Astrocyte (in vitro differentiated cells and primary cell): ENCODE measurements at regions not wholly inside any gene's neighbourhood (a gene's known extent, or its start where the extent isn't known, plus 50 kb on each side); places are given as distances from the start of the nearest gene placed in this dataset.
"Not testable (repeated sequence)": the region's sequence is repeated elsewhere in the genome, so short reads cannot be mapped to it uniquely, and the experiment has no call there.

Source experiments
- DNase-seq: peaks from one replicate; pipeline ENCODE4 v3.0.0-alpha.2; 2010; ENCODE audit warnings: low read depth
- FAIRE-seq: peaks from 2 replicates; lab custom pipeline; 2011; peaks lifted over from hg19 to GRCh38; lab: Jason Lieb, UNC
- H2AFZ ChIP-seq: 2 replicates; pipeline ENCODE4 v1.6.0; 2012; ENCODE audit warnings: low read depth, low read length, inconsistent platforms
- H3K27ac ChIP-seq: 2 replicates; pipeline ENCODE4 v1.5.1; 2011; ENCODE audit warnings: low read depth, low read length, inconsistent platforms
- H3K27me3 ChIP-seq: 2 replicates; pipeline ENCODE4 v1.6.0; 2011; ENCODE audit warnings: low read length, inconsistent platforms; ENCODE audit not compliant: insufficient read depth
- H3K36me3 ChIP-seq: 2 replicates; pipeline ENCODE4 v1.5.1; 2011; ENCODE audit warnings: low read length, inconsistent platforms; ENCODE audit not compliant: insufficient read depth
- H3K4me1 ChIP-seq: 2 replicates; pipeline ENCODE4 v1.5.1; 2011; ENCODE audit warnings: low read length, inconsistent platforms; ENCODE audit not compliant: insufficient read depth
- H3K4me2 ChIP-seq: 2 replicates; pipeline ENCODE4 v1.6.0; 2012; ENCODE audit warnings: low read length, inconsistent platforms
- H3K4me3 ChIP-seq: 2 replicates; pipeline ENCODE4 v1.5.1; 2011; ENCODE audit warnings: low read depth, mild to moderate bottlenecking, low read length, inconsistent platforms; ENCODE audit not compliant: insufficient read depth
- H3K79me2 ChIP-seq: 2 replicates; pipeline ENCODE4 v1.6.0; 2012; ENCODE audit warnings: mild to moderate bottlenecking, low read length, inconsistent platforms; ENCODE audit not compliant: insufficient read depth
- H3K9ac ChIP-seq: 2 replicates; pipeline ENCODE4 v1.6.0; 2012; ENCODE audit warnings: mild to moderate bottlenecking, low read length, inconsistent platforms
- H3K9me3 ChIP-seq: 2 replicates; pipeline ENCODE4 v1.5.1; 2012; ENCODE audit warnings: low read depth, mild to moderate bottlenecking, low read length, inconsistent platforms; ENCODE audit not compliant: insufficient read depth
- H4K20me1 ChIP-seq: 2 replicates; pipeline ENCODE4 v1.6.0; 2012; ENCODE audit warnings: low read length, inconsistent platforms; ENCODE audit not compliant: insufficient read depth
- H3K27ac Mint-ChIP-seq: one replicate; pipeline ENCODE4 v1.8.0; 2021; ENCODE audit warnings: mild to moderate bottlenecking, mixed read lengths; ENCODE audit not compliant: unreplicated experiment
- H3K27me3 Mint-ChIP-seq: one replicate; pipeline ENCODE4 v1.8.0; 2021; ENCODE audit warnings: low read depth, mixed read lengths; ENCODE audit not compliant: unreplicated experiment
- H3K36me3 Mint-ChIP-seq: one replicate; pipeline ENCODE4 v1.8.0; 2021; ENCODE audit warnings: low read depth, mixed read lengths; ENCODE audit not compliant: unreplicated experiment
- H3K4me1 Mint-ChIP-seq: one replicate; pipeline ENCODE4 v1.8.0; 2021; ENCODE audit warnings: low read depth, mixed read lengths; ENCODE audit not compliant: unreplicated experiment
- H3K4me3 Mint-ChIP-seq: one replicate; pipeline ENCODE4 v1.8.0; 2021; ENCODE audit warnings: mild to moderate bottlenecking, moderate library complexity, mixed read lengths; ENCODE audit not compliant: unreplicated experiment
- H3K9me3 Mint-ChIP-seq: one replicate; pipeline ENCODE4 v1.8.0; 2021; ENCODE audit warnings: mild to moderate bottlenecking, mixed read lengths; ENCODE audit not compliant: unreplicated experiment
- CTCF ChIP-seq: IDR thresholded peaks from 2 replicates; pipeline ENCODE4 v1.5.1; 2011; ENCODE audit warnings: low read depth, mild to moderate bottlenecking, inconsistent platforms, low read length, moderate library complexity; ENCODE audit not compliant: insufficient read depth
- EZH2 ChIP-seq: IDR thresholded peaks from 2 replicates; pipeline ENCODE4 v1.6.1; 2012; ENCODE audit warnings: mild to moderate bottlenecking, low read length, inconsistent platforms; ENCODE audit not compliant: insufficient read depth

GRCh38 chr14:40219032-40219431 lies 786.8 kb upstream of the FBXO33 start:
- no peaks in the 10 kb centered on the region for H3K9me3 ChIP-seq
- no peaks in the 10 kb centered on the region for H3K79me2 ChIP-seq
- TF ChIP-seq EZH2: no peak
- FAIRE-seq (no peak), DNase-seq (no peak)
- Mint-ChIP-seq H3K9me3 (peaks cover 3% of the 10 kb centered on the region), H3K27me3 (no peaks in the 10 kb centered on the region), H3K27ac (no peak overlapping the region), H3K4me1 (no peaks in the 10 kb centered on the region), H3K4me3 (no peak overlapping the region), H3K36me3 (no peaks in the 10 kb centered on the region)
- no peaks in the 10 kb centered on the region for H3K36me3 ChIP-seq
- H3K27me3 ChIP-seq: no peaks in the 10 kb centered on the region
- no peak overlapping the region for H3K27ac ChIP-seq
- no peak overlapping the region for H3K9ac ChIP-seq
- no peaks in the 10 kb centered on the region for H4K20me1 ChIP-seq
- H3K4me3 ChIP-seq: no peak overlapping the region
- H2AFZ ChIP-seq: no peak overlapping the region
- no peak overlapping the region for H3K4me2 ChIP-seq
- H3K4me1 ChIP-seq: no peaks in the 10 kb centered on the region

GRCh38 chr14:40218282-40218941 lies 786.2 kb upstream of the FBXO33 start:
- H3K9ac ChIP-seq: no peak overlapping the region
- no peak for DNase-seq
- no peak overlapping the region for H3K4me3 Mint-ChIP-seq
- H3K9me3 ChIP-seq: no peaks in the 10 kb centered on the region
- no peaks in the 10 kb centered on the region for H3K4me1 ChIP-seq
- no peaks in the 10 kb centered on the region for H3K36me3 Mint-ChIP-seq
- H3K27me3 ChIP-seq: no peaks in the 10 kb centered on the region
- no peaks in the 10 kb centered on the region for H4K20me1 ChIP-seq
- H3K4me2 ChIP-seq: no peak overlapping the region
- peaks cover 3% of the 10 kb centered on the region for H3K9me3 Mint-ChIP-seq
- H3K36me3 ChIP-seq: no peaks in the 10 kb centered on the region
- no peak overlapping the region for H3K27ac Mint-ChIP-seq
- no peaks in the 10 kb centered on the region for H3K79me2 ChIP-seq
- no peaks in the 10 kb centered on the region for H3K4me1 Mint-ChIP-seq
- H3K4me3 ChIP-seq: no peak overlapping the region
- FAIRE-seq: no peak
- H3K27ac ChIP-seq: no peak overlapping the region
- no peak overlapping the region for H2AFZ ChIP-seq
- no peaks in the 10 kb centered on the region for H3K27me3 Mint-ChIP-seq
- TF ChIP-seq EZH2 (no peak), CTCF (no peak)

- no peaks in the 10 kb centered on the region for H3K36me3 Mint-ChIP-seq
- Histone ChIP-seq H3K36me3 (no peaks in the 10 kb centered on the region), H3K27ac (no peak overlapping the region), H4K20me1 (no peaks in the 10 kb centered on the region), H3K9ac (no peak overlapping the region), H2AFZ (no peak overlapping the region), H3K4me2 (no peak overlapping the region), H3K79me2 (no peaks in the 10 kb centered on the region), H3K9me3 (no peaks in the 10 kb centered on the region), H3K4me3 (no peak overlapping the region), H3K4me1 (no peaks in the 10 kb centered on the region), H3K27me3 (no peaks in the 10 kb centered on the region)
- TF ChIP-seq EZH2 (no peak), CTCF (no peak)
- no peak for DNase-seq
- FAIRE-seq: no peak
- peaks cover 3% of the 10 kb centered on the region for H3K9me3 Mint-ChIP-seq
- H3K4me3 Mint-ChIP-seq: no peak overlapping the region
- no peak overlapping the region for H3K27ac Mint-ChIP-seq
- H3K27me3 Mint-ChIP-seq: no peaks in the 10 kb centered on the region
- H3K4me1 Mint-ChIP-seq: no peaks in the 10 kb centered on the region
These were observed 784.7 kb upstream of the FBXO33 start for GRCh38 chr14:40216976-40217375.

GRCh38 chr14:40216408-40216807 lies 784.2 kb upstream of the FBXO33 start:
- H3K4me1 Mint-ChIP-seq, DNase-seq, H3K36me3 Mint-ChIP-seq, H4K20me1 ChIP-seq, H3K27me3 ChIP-seq, H3K4me2 ChIP-seq, H2AFZ ChIP-seq, H3K36me3 ChIP-seq, H3K4me1 ChIP-seq, H3K4me3 Mint-ChIP-seq, H3K4me3 ChIP-seq, FAIRE-seq, H3K79me2 ChIP-seq, H3K27ac ChIP-seq, H3K9ac ChIP-seq, H3K9me3 ChIP-seq, H3K9me3 Mint-ChIP-seq, H3K27me3 Mint-ChIP-seq: not testable (repeated sequence)
- H3K27ac Mint-ChIP-seq: peak overlapping the region; percentile 38
